Astrocyte of the spinal cord (primary cell): ENCODE measurements at regions not wholly inside any gene's neighbourhood (a gene's known extent, or its start where the extent isn't known, plus 50 kb on each side); places are given as distances from the start of the nearest gene placed in this dataset.
A peak's percentile ranks its signal among the peaks of the same experiment; 100 is the strongest.
"Not testable (repeated sequence)": the region's sequence is repeated elsewhere in the genome, so short reads cannot be mapped to it uniquely, and the experiment has no call there.

Experiments
- DNase-seq: peaks from one replicate; pipeline ENCODE4 v3.0.0; 2011; ENCODE audit warnings: low read depth, low spot score
- H3K4me3 ChIP-seq: 2 replicates; pipeline ENCODE4 v1.5.1; 2011; ENCODE audit warnings: low read depth, mild to moderate bottlenecking, low read length, moderate library complexity
- in situ Hi-C: cut with HindIII; loops from 2 replicates; pipeline ENCODE4 v1.10.0; 2017; ENCODE audit warnings: low sequenced_read_pairs
- TF ChIP-seq, protein P1 (sequence below): IDR thresholded peaks from 2 replicates; pipeline ENCODE4 v1.5.1; 2012; ENCODE audit warnings: low read depth, mild to moderate bottlenecking, low read length, inconsistent platforms

DNA sequence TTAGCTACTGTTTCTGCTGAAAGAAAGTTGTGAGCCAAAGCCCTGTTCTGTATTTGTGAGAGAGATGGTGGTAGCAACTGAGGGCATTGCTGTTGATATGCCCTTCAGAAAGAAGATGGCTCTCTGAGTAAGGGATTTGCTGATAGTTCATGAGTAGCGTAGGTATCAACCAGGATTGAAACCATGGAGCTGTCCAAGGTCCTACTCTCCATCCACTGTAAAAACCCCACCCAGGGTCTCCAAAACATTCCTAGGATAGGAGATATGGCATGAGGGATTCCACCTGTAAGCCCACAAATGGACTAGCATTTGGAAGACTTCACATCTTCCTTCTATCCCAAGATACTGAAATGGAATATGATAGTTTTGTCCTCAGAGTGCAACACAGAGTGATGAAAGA is 277.1 kb upstream of the PRKX start:
- TF ChIP-seq, protein P1, sequence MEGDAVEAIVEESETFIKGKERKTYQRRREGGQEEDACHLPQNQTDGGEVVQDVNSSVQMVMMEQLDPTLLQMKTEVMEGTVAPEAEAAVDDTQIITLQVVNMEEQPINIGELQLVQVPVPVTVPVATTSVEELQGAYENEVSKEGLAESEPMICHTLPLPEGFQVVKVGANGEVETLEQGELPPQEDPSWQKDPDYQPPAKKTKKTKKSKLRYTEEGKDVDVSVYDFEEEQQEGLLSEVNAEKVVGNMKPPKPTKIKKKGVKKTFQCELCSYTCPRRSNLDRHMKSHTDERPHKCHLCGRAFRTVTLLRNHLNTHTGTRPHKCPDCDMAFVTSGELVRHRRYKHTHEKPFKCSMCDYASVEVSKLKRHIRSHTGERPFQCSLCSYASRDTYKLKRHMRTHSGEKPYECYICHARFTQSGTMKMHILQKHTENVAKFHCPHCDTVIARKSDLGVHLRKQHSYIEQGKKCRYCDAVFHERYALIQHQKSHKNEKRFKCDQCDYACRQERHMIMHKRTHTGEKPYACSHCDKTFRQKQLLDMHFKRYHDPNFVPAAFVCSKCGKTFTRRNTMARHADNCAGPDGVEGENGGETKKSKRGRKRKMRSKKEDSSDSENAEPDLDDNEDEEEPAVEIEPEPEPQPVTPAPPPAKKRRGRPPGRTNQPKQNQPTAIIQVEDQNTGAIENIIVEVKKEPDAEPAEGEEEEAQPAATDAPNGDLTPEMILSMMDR = no peak
- in situ Hi-C loops = no loop called here
- no peak overlapping the region for H3K4me3 ChIP-seq
- no peak for DNase-seq

DNA sequence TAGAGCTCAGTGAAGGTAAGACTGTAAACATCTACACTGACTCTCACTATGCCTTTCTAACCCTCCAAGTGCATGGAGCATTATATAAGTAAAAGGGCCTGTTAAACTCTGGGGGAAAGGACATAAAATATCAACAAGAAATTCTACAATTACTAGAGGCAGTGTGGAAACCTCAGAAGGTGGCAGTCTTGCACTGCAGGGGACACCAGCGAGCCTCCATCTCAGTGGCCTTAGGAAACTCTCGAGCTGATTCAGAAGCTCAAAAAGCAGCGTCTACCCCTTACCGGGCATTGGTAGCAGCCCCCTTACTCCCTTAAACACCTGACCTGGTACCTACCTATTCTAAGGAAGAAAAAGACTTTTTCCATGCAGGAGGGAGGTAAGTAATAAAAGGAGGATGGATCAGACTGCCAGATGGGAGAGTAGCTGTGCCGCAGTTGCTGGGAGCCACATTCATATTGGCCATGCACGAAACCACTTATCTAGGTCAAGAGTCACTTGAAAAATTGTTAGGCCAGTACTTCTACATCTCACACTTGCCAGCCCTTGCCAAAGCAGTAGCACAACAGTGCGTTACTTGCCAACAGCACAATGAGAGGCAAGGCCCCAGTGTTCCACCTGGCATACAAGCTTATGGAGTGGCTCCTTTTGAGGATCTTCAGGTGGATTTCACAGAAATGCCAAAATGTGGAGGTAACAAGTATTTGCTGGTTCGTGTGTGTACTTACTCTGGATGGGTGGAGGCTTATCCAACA is 258.8 kb upstream of the PRKX start:
- H3K4me3 ChIP-seq, in situ Hi-C loops, DNase-seq: not testable (repeated sequence)

DNA sequence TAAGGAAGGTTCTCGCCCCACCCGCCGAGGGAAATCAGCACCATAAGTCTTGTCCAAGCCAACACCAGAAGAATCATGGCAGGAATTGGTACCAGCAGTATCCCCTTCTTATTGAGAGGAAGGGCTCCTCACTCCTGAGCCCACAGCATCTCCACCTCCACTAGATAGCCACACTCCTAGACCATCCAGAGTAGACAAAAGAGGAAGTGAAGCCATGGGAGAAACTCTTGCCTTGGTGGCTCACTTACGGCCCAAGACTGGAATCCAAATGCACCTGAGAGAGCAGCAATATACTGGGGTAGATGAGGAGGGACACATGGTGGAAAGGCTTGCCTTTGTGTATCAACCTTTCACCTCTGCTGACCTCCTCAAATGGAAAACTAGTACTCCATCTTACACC is 255.3 kb upstream of the PRKX start:
- no peak for DNase-seq
- TF ChIP-seq, protein P1 = no peak
- in situ Hi-C loops = no loop called here
- no peak overlapping the region for H3K4me3 ChIP-seq

DNA sequence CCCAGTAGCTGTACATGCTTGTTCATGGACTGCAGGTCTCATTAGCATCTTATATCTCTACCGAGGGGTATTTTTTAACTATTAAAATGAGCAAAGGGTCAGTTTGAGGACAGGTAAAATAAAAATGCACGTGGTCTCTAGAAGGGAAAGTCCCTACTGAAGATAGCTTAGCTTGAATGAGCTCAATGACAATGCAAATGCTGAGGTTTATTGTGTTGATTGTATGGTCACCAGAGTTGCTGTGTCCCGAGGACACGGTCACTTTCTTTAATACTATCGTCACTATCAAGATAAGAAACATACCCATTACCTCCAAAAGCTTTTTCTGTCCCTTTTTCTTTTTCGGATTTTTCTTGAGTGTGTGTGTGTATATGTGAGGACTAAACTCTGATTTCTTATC is 250.5 kb upstream of the PRKX start:
- no peak overlapping the region for H3K4me3 ChIP-seq
- TF ChIP-seq, protein P1 = no peak
- in situ Hi-C loops = no loop called here
- no peak for DNase-seq

DNA sequence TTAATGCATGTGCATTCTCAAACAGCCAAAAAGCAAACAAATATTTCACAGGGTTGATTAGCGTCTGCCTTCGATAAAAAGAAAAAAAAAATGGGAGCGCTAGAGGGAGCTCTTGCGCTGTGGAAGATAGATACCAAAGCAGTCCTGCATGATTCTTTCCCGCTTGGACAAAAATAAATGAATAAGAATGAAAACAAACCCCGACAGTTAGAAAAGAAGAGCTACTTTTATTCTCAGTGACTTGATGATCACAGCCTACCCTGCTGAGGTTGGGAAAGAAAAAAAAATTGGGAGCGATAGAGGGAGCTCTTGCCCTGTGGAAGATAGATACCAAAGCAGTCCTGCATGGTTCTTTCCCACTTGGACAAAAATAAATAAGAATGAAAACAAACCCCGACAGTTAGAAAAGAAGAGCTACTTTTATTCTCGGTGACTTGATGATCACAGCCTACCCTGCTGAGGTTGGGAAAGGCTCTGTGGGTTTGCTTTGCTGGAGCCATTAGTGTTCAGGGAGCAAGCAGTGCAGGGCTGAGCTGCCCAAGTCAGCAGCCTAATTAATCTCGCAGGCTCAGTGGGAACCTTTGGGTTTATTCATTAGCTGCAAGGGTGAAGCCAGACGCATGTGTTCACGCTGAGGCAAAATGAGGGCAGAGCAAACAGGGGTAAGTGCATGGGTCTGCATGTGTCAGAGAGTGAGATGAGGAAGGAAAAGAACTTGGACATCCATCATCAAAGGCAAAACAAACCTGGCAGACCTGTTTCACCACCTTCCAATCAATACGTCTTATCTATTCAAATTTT is 249.3 kb upstream of the PRKX start:
- in situ Hi-C loops = no loop called here
- peak; percentile 45 for DNase-seq
- H3K4me3 ChIP-seq = no peak overlapping the region
- TF ChIP-seq, protein P1 = peak; percentile 64

DNA sequence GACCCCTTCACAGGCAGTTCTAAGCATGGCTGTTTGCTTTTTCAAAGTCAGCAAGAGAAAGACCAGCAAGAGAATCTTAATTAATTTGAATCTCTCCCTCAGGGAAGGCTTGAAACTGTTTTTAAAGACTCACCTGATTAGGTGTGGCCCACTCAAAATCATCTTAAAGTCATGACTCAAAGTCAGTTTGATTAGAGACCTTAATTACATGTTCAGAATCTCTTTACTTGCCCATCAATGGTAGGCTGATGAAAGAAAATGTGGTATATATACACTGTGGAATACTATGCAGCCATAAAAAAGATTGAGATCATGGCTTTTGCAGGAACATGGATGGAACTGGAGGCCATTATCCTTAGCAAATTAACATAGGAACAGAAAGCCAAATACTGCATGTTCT is 247.5 kb upstream of the PRKX start:
- in situ Hi-C loops = no loop called here
- TF ChIP-seq, protein P1 = no peak
- DNase-seq = no peak
- H3K4me3 ChIP-seq = no peak overlapping the region

DNA sequence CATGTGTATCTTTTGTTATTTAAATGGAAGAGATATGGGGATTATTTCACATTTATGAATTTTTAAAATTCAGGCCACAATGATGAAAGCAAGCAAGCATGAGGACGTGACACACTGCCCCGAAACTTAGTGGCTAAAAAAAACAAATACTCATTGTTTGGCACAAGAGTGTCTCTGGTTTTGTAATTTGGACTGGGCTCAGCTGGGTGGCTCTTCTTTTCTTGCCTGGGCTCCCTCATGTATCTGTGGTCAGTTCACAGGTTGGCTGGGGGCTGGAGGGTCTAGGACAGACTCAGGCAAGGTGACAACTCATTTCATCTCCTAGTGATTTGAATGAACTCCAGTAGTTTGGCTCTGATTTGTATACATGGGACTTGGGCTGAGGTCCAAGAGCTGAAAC is 238.4 kb upstream of the PRKX start:
- in situ Hi-C loops = no loop called here
- H3K4me3 ChIP-seq = no peak overlapping the region
- TF ChIP-seq, protein P1 = no peak
- no peak for DNase-seq
